ENCODE measurements at regions not wholly inside any gene's neighbourhood (a gene's known extent, or its start where the extent isn't known, plus 50 kb on each side); places are given as distances from the start of the nearest gene placed in this dataset.

- no peaks in the 10 kb centered on the region for H3K36me3 ChIP-seq (ENCODE audit: control insufficient read depth, low read length)
- no peak overlapping the region for H3K27ac ChIP-seq (ENCODE audit: low read depth, low read length)
- TF ChIP-seq CTCF (IDR thresholded peaks at IDR 0.05; ENCODE audit: low read depth, low read length, poor library complexity, severe bottlenecking) = no peak
- no peak for TF ChIP-seq EZH2phosphoT487 (IDR thresholded peaks at IDR 0.05; ENCODE audit: borderline replicate concordance, low read length)
- no peaks in the 10 kb centered on the region for H3K9me3 ChIP-seq (ENCODE audit: control insufficient read depth, insufficient read depth, low read length)
- no peaks in the 10 kb centered on the region for H3K27me3 ChIP-seq (ENCODE audit: control insufficient read depth, low read length)
- no peak overlapping the region for H3K4me3 ChIP-seq (ENCODE audit: low read length)
- no peaks in the 10 kb centered on the region for H4K20me1 ChIP-seq (ENCODE audit: control insufficient read depth, insufficient read depth, low read depth, low read length)
- H3K9me2 ChIP-seq (replicated peaks; ENCODE audit: control insufficient read depth, low read length) = no peaks in the 10 kb centered on the region; the same call in 1 of the 2 replicates
- peaks cover 22% of the 10 kb centered on the region for H3K4me1 ChIP-seq (ENCODE audit: control insufficient read depth, low read length)
- H3F3A ChIP-seq (ENCODE audit: control insufficient read depth, insufficient read depth) = no peaks in the 10 kb centered on the region
- no peak overlapping the region for H3K4me2 ChIP-seq (ENCODE audit: low read length)
- no peaks in the 10 kb centered on the region for H3K79me2 ChIP-seq (ENCODE audit: control insufficient read depth, low read length)
Measured at GRCh38 chr3:181808053-181808452, 96.3 kb downstream of the SOX2 start.

GRCh38 chr3:181823716-181824115 lies 112.0 kb downstream of the SOX2 start:
- no peaks in the 10 kb centered on the region for H3K79me2 ChIP-seq (ENCODE audit: control insufficient read depth, low read length)
- no peak overlapping the region for H3K4me3 ChIP-seq (ENCODE audit: low read length)
- H4K20me1 ChIP-seq (ENCODE audit: control insufficient read depth, insufficient read depth, low read depth, low read length) = no peaks in the 10 kb centered on the region
- H3K9me2 ChIP-seq (replicated peaks; ENCODE audit: control insufficient read depth, low read length) = no peaks in the 10 kb centered on the region
- H3K4me1 ChIP-seq (ENCODE audit: control insufficient read depth, low read length) = no peaks in the 10 kb centered on the region
- no peak overlapping the region for H3K27ac ChIP-seq (ENCODE audit: low read depth, low read length)
- no peak for TF ChIP-seq EZH2phosphoT487 (IDR thresholded peaks at IDR 0.05; ENCODE audit: borderline replicate concordance, low read length)
- TF ChIP-seq CTCF (IDR thresholded peaks at IDR 0.05; ENCODE audit: low read depth, low read length, poor library complexity, severe bottlenecking) = no peak
- no peaks in the 10 kb centered on the region for H3K27me3 ChIP-seq (ENCODE audit: control insufficient read depth, low read length)
- H3K36me3 ChIP-seq (ENCODE audit: control insufficient read depth, low read length) = no peaks in the 10 kb centered on the region
- no peaks in the 10 kb centered on the region for H3K9me3 ChIP-seq (ENCODE audit: control insufficient read depth, insufficient read depth, low read length)
- H3F3A ChIP-seq (ENCODE audit: control insufficient read depth, insufficient read depth) = no peaks in the 10 kb centered on the region
- H3K4me2 ChIP-seq (ENCODE audit: low read length) = no peak overlapping the region

GRCh38 chr3:181824961-181825360 lies 113.2 kb downstream of the SOX2 start:
- no peak overlapping the region for H3K4me2 ChIP-seq (ENCODE audit: low read length)
- no peaks in the 10 kb centered on the region for H3K36me3 ChIP-seq (ENCODE audit: control insufficient read depth, low read length)
- H4K20me1 ChIP-seq (ENCODE audit: control insufficient read depth, insufficient read depth, low read depth, low read length) = no peaks in the 10 kb centered on the region
- H3F3A ChIP-seq (ENCODE audit: control insufficient read depth, insufficient read depth) = no peaks in the 10 kb centered on the region
- no peaks in the 10 kb centered on the region for H3K9me3 ChIP-seq (ENCODE audit: control insufficient read depth, insufficient read depth, low read length)
- no peaks in the 10 kb centered on the region for H3K27me3 ChIP-seq (ENCODE audit: control insufficient read depth, low read length)
- no peaks in the 10 kb centered on the region for H3K79me2 ChIP-seq (ENCODE audit: control insufficient read depth, low read length)
- H3K4me3 ChIP-seq (ENCODE audit: low read length) = no peak overlapping the region
- no peaks in the 10 kb centered on the region for H3K9me2 ChIP-seq (replicated peaks; ENCODE audit: control insufficient read depth, low read length)
- no peak for TF ChIP-seq EZH2phosphoT487 (IDR thresholded peaks at IDR 0.05; ENCODE audit: borderline replicate concordance, low read length)
- TF ChIP-seq CTCF (IDR thresholded peaks at IDR 0.05; ENCODE audit: low read depth, low read length, poor library complexity, severe bottlenecking) = no peak
- no peaks in the 10 kb centered on the region for H3K4me1 ChIP-seq (ENCODE audit: control insufficient read depth, low read length)
- no peak overlapping the region for H3K27ac ChIP-seq (ENCODE audit: low read depth, low read length)
